Suprapubic skin (tissue), 4 donors: ENCODE measurements at regions not wholly inside any gene's neighbourhood (a gene's known extent, or its start where the extent isn't known, plus 50 kb on each side); places are given as distances from the start of the nearest gene placed in this dataset.

ENCODE experiments used
- DNase-seq, 2 donors: peaks; one replicate each; pipeline ENCODE4 v3.0.0-alpha.2; 2019; ENCODE audit warnings: low spot score in 2 of 2
- H3K27ac ChIP-seq: fragments of 200-600 bp; sonication (generic); one replicate; pipeline ENCODE4 v1.5.1; 2019
- H3K27me3 ChIP-seq: fragments of 200-600 bp; sonication (generic); one replicate; pipeline ENCODE4 v1.5.1; 2019
- H3K36me3 ChIP-seq: fragments of 200-600 bp; sonication (generic); one replicate; pipeline ENCODE4 v1.5.1; 2019
- H3K4me1 ChIP-seq: fragments of 200-600 bp; sonication (generic); one replicate; pipeline ENCODE4 v1.5.1; 2019
- H3K4me3 ChIP-seq: fragments of 200-600 bp; sonication (generic); one replicate; pipeline ENCODE4 v1.5.1; 2019; ENCODE audit warnings: mild to moderate bottlenecking
- H3K9me3 ChIP-seq: fragments of 200-600 bp; sonication (generic); one replicate; pipeline ENCODE4 v1.5.1; 2019
- EP300 ChIP-seq: sonication (generic); formaldehyde crosslinking; IDR thresholded peaks from one replicate; pipeline ENCODE4 v1.6.1; 2017; ENCODE audit warnings: antibody characterized with exemption
- POLR2A ChIP-seq, 2 donors: fragments of 450-650 bp; IDR thresholded peaks; one replicate each; pipeline ENCODE4 v1.6.1; 2017; ENCODE audit warnings: antibody characterized with exemption in 2 of 2, mild to moderate bottlenecking in 2 of 2, moderate library complexity in 2 of 2
- POLR2AphosphoS5 ChIP-seq, 3 donors: sonication (generic); formaldehyde crosslinking; IDR thresholded peaks; one replicate each; pipeline ENCODE4 v1.6.1; 2017; ENCODE audit warnings: antibody characterized with exemption in 3 of 3
- WGBS: methylation state at CpG from one replicate; pipeline ENCODE4 v1.1.5; 2018; 5-methylcytosine and 5-hydroxymethylcytosine counted together
- TF ChIP-seq, protein P1 (sequence below), 2 donors: fragments of 200-600 bp in 1 of 2; fragments of 450-650 bp in 1 of 2; sonication (generic) in 1 of 2; IDR thresholded peaks; one replicate each; pipeline ENCODE4 v1.5.1; 2016 to 2019; ENCODE audit warnings: antibody characterized with exemption in 2 of 2, mild to moderate bottlenecking in 1 of 2, moderate library complexity in 1 of 2

DNA sequence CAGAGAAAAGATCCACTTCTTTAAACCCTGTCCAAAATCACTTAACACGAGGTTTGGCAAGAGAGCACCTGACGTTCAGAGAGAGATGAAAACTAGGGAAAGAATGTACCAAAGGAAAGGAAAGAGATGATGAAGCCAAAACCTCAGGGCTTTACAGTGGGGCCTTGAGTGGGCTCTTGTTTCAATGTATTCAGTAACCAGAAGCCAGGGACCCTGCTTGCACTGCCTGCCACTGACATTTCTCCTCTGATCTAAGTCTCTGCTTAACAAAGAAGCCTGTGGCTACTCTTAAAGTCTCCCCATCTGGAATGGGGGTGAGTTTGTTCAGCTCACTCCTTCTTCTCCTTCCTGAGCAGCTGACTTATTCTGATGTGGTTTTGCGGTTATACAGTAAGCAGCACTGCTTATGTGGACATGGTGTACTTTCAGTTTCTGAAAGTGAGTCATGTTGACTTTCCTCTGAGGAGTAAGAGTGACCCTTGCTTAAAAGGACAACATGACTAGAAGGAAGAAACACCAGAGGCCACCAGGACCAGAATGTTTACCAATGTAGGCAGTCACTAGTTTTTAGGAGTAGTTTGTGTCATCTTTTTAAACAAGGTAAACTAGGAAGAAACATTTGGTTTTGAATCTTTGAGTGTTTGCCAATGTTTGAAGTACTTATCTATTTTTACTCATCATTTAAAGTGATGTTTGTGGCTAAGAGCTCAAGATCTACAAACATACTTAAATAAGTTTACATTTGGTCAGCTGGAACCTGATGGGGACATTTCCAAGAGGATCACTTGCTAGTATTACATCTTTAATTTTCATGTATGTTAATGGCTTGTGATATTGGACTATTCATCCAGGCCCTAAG is 87.4 kb downstream of the FASLG start:
- 64% methylated on average over 3 of the region's 3 CpGs for WGBS

DNA sequence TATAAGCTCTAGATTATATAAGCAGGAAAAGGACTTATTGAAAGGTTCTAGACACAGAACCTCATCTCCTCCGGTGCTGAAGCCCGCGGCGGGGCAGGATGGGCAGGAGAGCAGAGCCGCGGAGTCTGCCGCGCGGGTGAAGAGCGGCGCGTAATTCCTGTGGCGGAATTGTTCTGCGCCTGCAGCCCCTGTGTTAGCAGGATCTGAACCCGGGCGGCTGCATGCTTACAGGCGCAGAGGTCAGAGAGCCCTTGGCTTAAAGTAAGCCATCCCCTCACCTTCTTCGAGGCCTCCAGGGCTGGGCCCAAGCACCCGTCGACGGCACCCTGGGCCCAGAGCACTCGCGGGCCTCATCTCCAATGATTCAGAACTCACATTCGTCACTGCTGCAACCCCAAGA is 89.3 kb downstream of the FASLG start:
- TF ChIP-seq, protein P1, sequence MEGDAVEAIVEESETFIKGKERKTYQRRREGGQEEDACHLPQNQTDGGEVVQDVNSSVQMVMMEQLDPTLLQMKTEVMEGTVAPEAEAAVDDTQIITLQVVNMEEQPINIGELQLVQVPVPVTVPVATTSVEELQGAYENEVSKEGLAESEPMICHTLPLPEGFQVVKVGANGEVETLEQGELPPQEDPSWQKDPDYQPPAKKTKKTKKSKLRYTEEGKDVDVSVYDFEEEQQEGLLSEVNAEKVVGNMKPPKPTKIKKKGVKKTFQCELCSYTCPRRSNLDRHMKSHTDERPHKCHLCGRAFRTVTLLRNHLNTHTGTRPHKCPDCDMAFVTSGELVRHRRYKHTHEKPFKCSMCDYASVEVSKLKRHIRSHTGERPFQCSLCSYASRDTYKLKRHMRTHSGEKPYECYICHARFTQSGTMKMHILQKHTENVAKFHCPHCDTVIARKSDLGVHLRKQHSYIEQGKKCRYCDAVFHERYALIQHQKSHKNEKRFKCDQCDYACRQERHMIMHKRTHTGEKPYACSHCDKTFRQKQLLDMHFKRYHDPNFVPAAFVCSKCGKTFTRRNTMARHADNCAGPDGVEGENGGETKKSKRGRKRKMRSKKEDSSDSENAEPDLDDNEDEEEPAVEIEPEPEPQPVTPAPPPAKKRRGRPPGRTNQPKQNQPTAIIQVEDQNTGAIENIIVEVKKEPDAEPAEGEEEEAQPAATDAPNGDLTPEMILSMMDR (IDR thresholded peaks at IDR 0.05): no peak
- no peak for TF ChIP-seq POLR2A (IDR thresholded peaks at IDR 0.05)
- TF ChIP-seq EP300: no peak
- no peak for TF ChIP-seq POLR2AphosphoS5 (IDR thresholded peaks at IDR 0.05)
- H3K9me3 ChIP-seq: no peaks in the 10 kb centered on the region
- H3K27ac ChIP-seq: no peak overlapping the region
- 93% methylated on average over 18 of the region's 24 CpGs for WGBS
- H3K4me1 ChIP-seq: peaks cover 11% of the 10 kb centered on the region
- no peak overlapping the region for H3K4me3 ChIP-seq
- no peak for DNase-seq
- H3K27me3 ChIP-seq: no peaks in the 10 kb centered on the region
- no peaks in the 10 kb centered on the region for H3K36me3 ChIP-seq

More for the DNA sequence above, 87.4 kb downstream of the FASLG start:
- peak overlapping the region; percentile 68 for H3K27ac ChIP-seq
- no peak overlapping the region for H3K4me3 ChIP-seq
- no peaks in the 10 kb centered on the region for H3K9me3 ChIP-seq
- peaks cover 5% of the 10 kb centered on the region for H3K27me3 ChIP-seq
- peaks cover 11% of the 10 kb centered on the region for H3K4me1 ChIP-seq
- DNase-seq: no peak
- TF ChIP-seq POLR2AphosphoS5 (IDR thresholded peaks at IDR 0.05) (peak in 1 of 3 donors; percentile 71), EP300 (peak; percentile 36), POLR2A (IDR thresholded peaks at IDR 0.05) (no peak)
- TF ChIP-seq, protein P1 (IDR thresholded peaks at IDR 0.05): no peak
- H3K36me3 ChIP-seq: no peaks in the 10 kb centered on the region

DNA sequence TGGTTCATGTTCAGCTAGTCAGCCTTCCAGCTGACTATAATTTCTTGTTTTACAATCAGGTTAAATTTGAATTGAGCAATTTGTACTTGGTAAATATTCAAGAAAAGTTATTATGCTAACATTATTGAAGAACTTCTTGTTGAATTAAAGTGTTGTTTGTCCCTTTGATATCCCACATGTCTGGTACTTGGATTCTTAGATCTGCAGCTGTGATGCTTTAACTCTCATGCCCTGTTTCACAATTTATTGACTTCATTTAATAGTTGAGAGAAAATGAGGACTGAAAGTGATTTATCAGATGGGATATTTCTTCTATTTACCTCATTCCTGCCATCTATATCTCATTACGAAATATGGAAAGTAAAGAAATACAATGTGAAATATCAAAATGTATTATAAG is 92.8 kb downstream of the FASLG start:
- no peak for TF ChIP-seq POLR2A (IDR thresholded peaks at IDR 0.05)
- TF ChIP-seq, protein P1 (IDR thresholded peaks at IDR 0.05): no peak
- TF ChIP-seq EP300: no peak
- TF ChIP-seq POLR2AphosphoS5 (IDR thresholded peaks at IDR 0.05): no peak
- H3K36me3 ChIP-seq: no peaks in the 10 kb centered on the region
- H3K4me3 ChIP-seq: no peak overlapping the region
- DNase-seq: no peak
- H3K27ac ChIP-seq: no peak overlapping the region
- H3K4me1 ChIP-seq: no peaks in the 10 kb centered on the region
- 76% methylated on average over 1 of the region's 1 CpG for WGBS
- no peaks in the 10 kb centered on the region for H3K27me3 ChIP-seq
- no peaks in the 10 kb centered on the region for H3K9me3 ChIP-seq

DNA sequence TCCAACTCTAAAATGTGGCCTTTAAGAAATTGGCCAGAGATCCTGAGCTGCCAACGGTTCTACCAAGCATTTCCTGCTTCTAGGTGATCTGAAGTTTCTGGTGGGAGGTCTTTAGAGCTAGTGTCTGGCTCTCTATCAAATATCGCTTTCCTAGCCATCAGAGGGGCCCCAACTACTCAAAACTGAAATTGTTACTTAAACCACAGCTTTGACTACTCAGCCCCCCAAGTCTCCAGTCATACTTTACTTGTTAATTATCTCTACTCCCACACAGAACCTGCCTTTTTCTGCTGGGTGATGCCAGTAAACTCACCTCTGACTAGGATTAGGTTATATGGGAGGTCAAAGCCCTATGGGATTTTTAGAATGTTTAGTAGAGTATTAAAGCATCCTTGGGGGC is 95.1 kb downstream of the FASLG start:
- H3K9me3 ChIP-seq: no peaks in the 10 kb centered on the region
- no peak overlapping the region for H3K4me3 ChIP-seq
- H3K27ac ChIP-seq: no peak overlapping the region
- no peak for DNase-seq
- no peak for TF ChIP-seq POLR2AphosphoS5 (IDR thresholded peaks at IDR 0.05)
- no peak for TF ChIP-seq EP300
- TF ChIP-seq, protein P1 (IDR thresholded peaks at IDR 0.05): no peak
- no peak for TF ChIP-seq POLR2A (IDR thresholded peaks at IDR 0.05)
- peaks cover 3% of the 10 kb centered on the region for H3K27me3 ChIP-seq
- H3K36me3 ChIP-seq: no peaks in the 10 kb centered on the region
- WGBS: 67% methylated on average over 2 of the region's 2 CpGs
- no peaks in the 10 kb centered on the region for H3K4me1 ChIP-seq

DNA sequence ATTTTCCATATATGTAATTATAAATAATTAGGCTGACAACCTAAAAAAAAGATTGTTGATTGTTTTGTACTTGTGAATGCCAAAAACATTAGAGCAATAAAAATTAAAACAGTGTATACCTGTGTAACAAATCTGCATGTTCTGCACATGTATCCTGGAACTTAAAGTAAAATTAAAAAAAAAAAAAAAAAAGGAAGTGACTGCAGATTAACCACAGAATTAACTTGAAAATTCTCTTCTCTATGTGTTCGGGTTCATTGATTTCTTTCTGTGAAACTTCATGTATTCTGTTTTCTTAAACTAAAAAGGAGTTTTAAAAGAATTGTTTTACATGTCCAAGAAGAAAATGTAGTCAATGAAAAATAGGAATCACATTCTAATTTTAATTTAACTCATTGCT is 95.7 kb downstream of the FASLG start:
- no peak for DNase-seq
- WGBS: 88% methylated on average over 1 of the region's 1 CpG
- H3K27me3 ChIP-seq: peaks cover 3% of the 10 kb centered on the region
- H3K36me3 ChIP-seq: no peaks in the 10 kb centered on the region
- H3K4me3 ChIP-seq: no peak overlapping the region
- no peak overlapping the region for H3K27ac ChIP-seq
- TF ChIP-seq POLR2A (IDR thresholded peaks at IDR 0.05): no peak
- TF ChIP-seq, protein P1 (IDR thresholded peaks at IDR 0.05): no peak
- TF ChIP-seq POLR2AphosphoS5 (IDR thresholded peaks at IDR 0.05): no peak
- TF ChIP-seq EP300: no peak
- H3K9me3 ChIP-seq: no peaks in the 10 kb centered on the region
- H3K4me1 ChIP-seq: no peaks in the 10 kb centered on the region
